HG03469 (cell line): ENCODE measurements at regions not wholly inside any gene's neighbourhood (a gene's known extent, or its start where the extent isn't known, plus 50 kb on each side); places are given as distances from the start of the nearest gene placed in this dataset.

ENCODE experiments used
- ATAC-seq: cut with Tn5 transposase; IDR thresholded peaks from one replicate; pipeline ENCODE4 v1.9.1; 2021; ENCODE audit warnings: mild to moderate bottlenecking, moderate library complexity, moderate number of reproducible peaks; ENCODE audit not compliant: unreplicated experiment

GRCh38 chr2:122150524-122151280, 395.3 kb downstream of the TSN start:
- no peak for ATAC-seq

- ATAC-seq: no peak
These were observed 397.1 kb downstream of the TSN start for GRCh38 chr2:122152571-122152970.

DNA sequence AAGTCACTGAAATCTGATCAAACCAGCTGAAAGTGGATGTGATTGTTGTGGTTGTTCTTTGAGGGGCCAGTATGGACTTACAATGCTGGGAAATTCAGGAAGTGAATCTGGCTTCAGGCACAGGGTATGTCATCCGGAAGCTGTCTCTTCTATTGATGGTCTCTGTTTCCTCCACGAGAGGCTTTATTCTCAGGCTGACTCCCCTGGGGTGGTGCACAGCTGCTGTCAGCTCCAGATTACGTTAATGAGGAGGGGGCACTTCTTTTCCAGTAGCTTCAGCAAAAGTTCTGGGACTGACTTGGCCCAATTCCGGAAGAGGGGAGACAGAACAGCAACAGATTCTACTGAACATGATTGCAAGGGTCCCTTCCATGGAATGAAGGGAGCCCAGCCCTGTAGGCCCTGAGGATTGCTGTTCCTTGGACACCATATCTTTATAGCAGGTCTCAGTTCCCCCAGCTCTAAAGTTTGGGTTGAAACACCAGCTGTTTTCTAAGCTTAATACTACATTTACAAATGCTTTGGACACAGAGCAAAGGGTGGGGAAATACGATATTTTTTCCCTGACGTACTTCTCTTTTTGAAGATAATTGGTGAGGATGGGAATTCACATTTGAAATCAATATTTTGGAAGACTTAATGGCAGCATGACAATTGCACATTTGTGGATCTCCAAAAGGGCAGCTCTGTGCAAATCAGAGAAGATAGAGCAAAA, 400.9 kb downstream of the TSN start:
- ATAC-seq: no peak

GRCh38 chr2:122157158-122157557, 401.7 kb downstream of the TSN start:
- no peak for ATAC-seq

DNA sequence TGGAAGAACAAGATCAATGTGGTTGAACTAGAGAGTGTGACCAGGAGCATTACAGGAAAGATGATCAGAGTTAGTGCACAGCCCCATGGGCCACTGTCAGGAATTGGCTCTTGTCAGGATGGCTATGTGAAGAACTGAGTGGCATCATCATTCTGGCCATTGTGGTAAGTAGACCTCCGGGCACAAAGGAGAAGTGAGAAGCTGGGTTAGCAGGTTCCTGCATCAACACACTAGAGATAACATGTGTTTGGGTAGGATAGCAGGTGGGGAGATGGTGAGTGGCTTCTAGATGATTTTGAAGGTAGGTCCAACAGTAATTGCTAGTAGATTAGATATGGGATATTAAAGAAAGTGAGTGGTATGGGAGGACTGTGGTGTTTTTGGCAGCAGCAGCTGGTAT, 408.2 kb downstream of the TSN start:
- no peak for ATAC-seq

DNA sequence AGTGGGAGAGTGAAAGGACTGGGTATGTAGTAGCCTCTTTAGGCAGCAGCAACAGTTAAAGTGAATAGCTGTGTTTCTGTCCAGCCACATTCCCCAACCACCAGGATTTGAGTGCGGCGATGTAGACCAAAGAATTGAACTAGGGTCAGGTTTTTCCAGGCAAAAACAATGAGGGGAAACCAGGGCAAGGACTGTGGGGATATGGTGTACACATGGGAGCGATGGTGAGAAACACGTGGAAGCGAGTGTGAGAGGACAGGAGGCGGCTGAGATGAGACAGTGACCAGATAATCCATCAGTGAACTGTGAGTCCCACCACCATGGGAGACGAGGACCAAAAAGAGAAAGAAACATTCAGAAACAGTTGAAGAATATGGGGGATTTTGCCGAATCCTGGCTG, 409.5 kb downstream of the TSN start:
- no peak for ATAC-seq

DNA sequence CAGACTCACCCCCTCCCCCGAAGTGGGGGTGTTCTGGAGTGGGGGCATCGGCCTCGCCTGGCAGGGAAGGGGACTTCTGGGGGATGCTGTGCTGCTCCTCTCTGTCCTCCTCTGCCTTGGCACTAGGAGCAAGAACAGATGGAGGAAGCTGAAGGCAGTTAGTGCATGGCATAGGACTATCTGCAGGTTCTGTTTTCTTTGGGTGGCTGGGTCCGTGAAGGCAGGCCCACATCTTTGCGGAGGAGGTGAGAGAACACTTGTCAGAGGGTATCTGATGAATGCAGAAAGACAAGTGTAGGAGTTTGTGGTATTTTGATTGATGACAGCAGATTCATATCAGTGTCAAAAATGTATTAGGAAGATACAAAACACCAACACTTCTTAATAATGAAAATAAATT, 411.4 kb downstream of the TSN start:
- ATAC-seq: no peak

DNA sequence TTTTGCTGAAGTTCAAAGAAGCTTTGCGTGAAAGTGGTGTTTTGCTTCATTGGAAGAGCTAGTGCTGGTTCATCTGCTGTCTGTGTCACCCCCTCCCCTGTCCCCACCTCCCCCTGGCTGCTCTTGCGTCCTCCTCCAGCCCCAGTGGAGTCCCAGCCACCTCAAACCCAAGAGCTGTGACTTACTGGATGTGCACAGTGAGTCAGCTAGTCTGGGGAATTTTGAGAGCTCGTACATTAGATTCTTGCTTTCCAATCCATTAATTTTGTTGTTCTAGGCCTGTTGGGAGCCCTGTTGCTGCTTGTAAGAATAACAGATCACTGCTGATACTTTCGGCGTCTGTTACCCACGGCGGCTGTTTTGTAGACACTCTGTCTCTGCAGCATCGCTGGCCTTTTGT, 412.1 kb downstream of the TSN start:
- no peak for ATAC-seq

DNA sequence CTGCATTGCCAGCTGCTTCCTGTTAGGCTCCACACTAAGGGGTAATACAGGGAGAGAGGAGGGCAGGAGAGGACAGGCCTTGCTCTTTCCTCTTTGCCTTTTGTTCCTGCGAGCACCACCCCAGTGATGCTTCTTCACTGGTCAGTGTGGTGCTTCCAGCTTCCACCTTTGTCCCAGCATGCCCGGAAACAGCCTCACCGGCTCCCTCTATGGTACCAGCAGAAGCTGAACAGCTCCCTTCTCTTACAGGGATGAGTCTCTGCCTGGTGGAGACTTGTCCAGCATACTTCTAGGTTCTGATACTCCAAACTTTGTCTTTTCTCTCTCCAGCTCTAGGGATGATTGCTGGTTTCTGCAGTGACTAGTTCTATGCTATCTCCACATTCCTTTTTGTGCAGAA, 413.3 kb downstream of the TSN start:
- ATAC-seq: no peak

GRCh38 chr2:122172812-122173211, 417.4 kb downstream of the TSN start:
- no peak for ATAC-seq

DNA sequence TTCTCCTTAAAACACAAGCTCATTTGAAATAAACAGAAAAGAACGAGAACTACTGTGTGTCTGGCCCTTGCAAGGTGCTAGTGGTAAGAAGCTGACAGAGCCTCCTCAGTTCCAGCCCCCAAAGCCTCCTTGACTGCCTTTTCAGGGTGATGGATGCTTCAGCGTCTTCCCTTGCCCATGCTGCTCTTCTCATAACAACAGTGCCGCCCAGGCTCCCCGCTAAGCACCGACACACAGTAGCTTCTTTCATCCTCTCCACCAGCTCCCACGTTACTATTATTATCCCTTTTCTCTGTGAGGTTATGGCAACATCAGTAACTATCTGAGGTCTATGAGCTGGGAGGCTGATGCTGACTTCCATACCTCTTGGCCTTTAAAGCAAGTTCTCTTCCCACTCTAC, 418.6 kb downstream of the TSN start:
- ATAC-seq: no peak

DNA sequence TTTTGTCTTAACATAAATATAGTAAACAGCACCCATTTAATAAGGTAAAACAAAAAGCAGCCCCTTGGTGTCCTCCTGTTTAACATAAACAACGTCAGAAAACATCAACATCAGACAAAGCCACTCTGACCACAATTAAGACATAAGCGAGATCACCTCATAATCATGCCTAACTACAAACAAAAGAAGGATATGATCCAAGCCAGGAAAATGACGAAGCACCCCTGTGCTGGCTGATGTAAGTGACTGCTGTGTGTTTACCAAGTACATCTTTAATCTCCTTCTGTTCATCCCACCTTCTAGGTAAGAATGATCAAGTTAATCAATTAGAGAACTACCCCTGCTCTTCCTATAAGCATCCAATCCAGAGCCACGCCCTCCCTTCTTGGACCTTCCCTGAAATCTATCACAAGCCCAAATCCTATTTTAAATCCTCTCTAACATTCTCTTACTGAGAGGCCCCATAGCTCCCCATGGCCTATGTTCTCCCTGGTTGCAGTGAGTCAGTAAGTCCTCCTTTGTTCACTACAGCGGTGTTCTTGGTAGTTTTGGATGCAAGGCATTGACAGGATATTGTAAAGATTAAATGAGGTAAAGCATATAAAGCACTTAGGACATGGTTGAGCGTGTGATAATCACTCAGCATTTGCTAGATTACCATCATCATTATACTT, 424.2 kb downstream of the TSN start:
- ATAC-seq: no peak

GRCh38 chr2:122180972-122181371, 425.5 kb downstream of the TSN start:
- ATAC-seq: no peak

- ATAC-seq: no peak
These were observed 427.3 kb downstream of the TSN start for GRCh38 chr2:122182616-122183355.

GRCh38 chr2:122183890-122184289, 428.4 kb downstream of the TSN start:
- ATAC-seq: no peak

DNA sequence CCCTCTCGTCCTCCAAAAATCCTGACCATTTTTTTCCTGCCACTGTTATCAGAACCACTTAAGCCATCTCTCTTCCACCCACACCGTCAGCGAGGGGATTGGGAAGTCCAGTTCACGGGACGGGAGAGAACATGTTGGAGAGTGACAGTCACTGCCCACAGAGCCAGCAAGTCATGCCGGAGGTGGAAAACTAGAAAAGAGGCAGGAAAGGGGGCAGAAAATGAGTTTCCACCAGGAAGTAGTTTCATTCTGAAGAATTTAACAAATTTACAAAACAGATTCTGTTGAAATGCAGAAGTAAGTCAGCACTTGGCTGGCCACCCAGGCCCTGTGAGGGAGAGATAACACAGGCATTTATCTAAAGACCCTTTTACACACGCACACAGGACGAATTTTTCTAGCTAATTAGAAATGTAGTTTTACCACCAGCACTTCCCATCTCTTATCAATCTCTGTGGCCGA, 431.3 kb downstream of the TSN start:
- no peak for ATAC-seq

DNA sequence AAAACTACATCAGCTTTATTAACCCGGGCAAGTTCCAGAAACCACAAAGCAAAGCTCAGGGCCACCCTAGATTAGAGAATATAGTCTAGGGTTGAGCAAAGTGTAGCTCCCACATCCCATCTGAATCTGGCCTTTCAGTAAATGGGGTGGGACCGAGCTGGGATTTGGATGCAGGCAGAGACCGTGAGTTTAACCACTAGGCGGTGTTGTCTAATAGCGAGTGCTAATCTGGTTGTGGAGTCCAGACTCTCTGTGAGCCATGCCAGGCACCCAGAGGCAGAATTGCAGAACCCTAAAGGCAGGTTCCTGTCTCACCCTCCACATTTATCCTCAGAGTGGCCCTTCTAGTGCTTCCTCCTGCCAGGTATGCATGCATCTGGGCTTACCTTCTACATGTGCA, 435.9 kb downstream of the TSN start:
- no peak for ATAC-seq

DNA sequence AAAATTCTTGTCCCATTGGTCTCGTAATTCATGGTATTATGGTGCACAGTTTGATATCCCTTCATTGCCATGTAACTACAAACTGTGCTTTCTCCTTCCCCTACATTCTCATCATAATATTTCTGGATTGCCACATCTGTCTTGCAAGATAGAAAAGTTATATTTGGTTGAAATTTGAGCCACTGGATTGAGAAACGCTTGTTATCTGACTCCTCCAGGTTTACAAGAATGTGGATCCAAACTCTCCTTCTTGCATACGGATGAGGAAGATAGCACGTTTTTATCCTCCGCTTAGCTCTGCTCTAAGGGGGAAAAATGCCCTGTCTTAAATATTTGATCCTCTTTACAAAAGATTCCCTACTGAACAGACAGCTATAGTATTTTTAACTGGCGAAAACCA, 438.2 kb downstream of the TSN start:
- no peak for ATAC-seq

- no peak for ATAC-seq
These were observed 439.1 kb downstream of the TSN start for GRCh38 chr2:122194546-122194945.

DNA sequence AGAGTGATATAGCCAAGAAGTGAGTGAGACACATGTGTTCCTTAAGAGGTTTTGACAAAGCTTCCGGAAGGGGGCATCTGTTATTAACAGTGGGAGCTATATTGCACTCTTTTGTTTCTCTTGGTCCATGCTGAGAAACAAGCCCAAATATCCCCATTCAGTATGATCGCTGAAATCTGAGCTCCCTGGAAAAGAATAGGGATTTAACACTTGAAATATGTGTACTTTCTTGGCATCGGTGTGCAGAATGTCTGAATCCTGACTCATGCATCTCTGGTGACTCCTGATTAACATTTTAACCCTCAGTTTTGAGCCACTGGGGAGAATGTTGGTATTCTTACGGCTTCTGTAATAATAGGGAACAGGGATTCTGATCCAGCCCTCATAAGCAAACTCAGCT, 448.1 kb downstream of the TSN start:
- ATAC-seq: no peak

GRCh38 chr2:122205641-122206040, 450.2 kb downstream of the TSN start:
- ATAC-seq: no peak
